Thymus (tissue), 11 donors: ENCODE measurements at regions not wholly inside any gene's neighbourhood (a gene's known extent, or its start where the extent isn't known, plus 50 kb on each side); places are given as distances from the start of the nearest gene placed in this dataset.

Source experiments
- DNase-seq, 9 donors: peaks; one replicate each; pipeline ENCODE4 v3.0.0-alpha.2; 2013; ENCODE audit warnings: low spot score in 9 of 9, low read depth in 6 of 9, missing footprints in 1 of 9
- H3K27ac ChIP-seq, 2 donors: one replicate each; pipeline ENCODE4 v1.5.1; 2013; ENCODE audit warnings: control low read depth in 1 of 2, low read depth in 1 of 2, low read length in 1 of 2, mild to moderate bottlenecking in 1 of 2, moderate library complexity in 1 of 2
- H3K27me3 ChIP-seq, 2 donors: one replicate each; pipeline ENCODE4 v1.5.1; 2013; ENCODE audit warnings: low read length in 1 of 2; ENCODE audit not compliant: control insufficient read depth in 2 of 2, insufficient read depth in 1 of 2
- H3K36me3 ChIP-seq, 2 donors: one replicate each; pipeline ENCODE4 v1.5.1; 2013; ENCODE audit warnings: low read length in 1 of 2, mild to moderate bottlenecking in 1 of 2, moderate library complexity in 1 of 2; ENCODE audit not compliant: control insufficient read depth in 2 of 2, insufficient read depth in 2 of 2
- H3K4me1 ChIP-seq, 2 donors: one replicate each; pipeline ENCODE4 v1.5.1; 2013; ENCODE audit warnings: low read length in 2 of 2; ENCODE audit not compliant: control insufficient read depth in 2 of 2, insufficient read depth in 2 of 2
- H3K4me3 ChIP-seq, 2 donors: one replicate each; pipeline ENCODE4 v1.5.1; 2013; ENCODE audit warnings: low read length in 2 of 2, control low read depth in 1 of 2, mild to moderate bottlenecking in 1 of 2
- H3K9me3 ChIP-seq, 2 donors: one replicate each; pipeline ENCODE4 v1.5.1; 2013; ENCODE audit warnings: low read length in 1 of 2, mild to moderate bottlenecking in 1 of 2; ENCODE audit not compliant: control insufficient read depth in 2 of 2, insufficient read depth in 1 of 2
- WGBS: extraction: QIAGEN DNeasy Blood & Tissue Kit; methylation state at CpG from one replicate; pipeline ENCODE4 v1.1.7; 2013; 5-methylcytosine and 5-hydroxymethylcytosine counted together
- donor health status: healthy.

GRCh38 chr16:63323055-63323454 lies 1286.8 kb upstream of the CDH8 start:
- H3K27me3 ChIP-seq, result no peaks in the 10 kb centered on the region
- 12% methylated on average over 1 of the region's 1 CpG for WGBS
- no peak for DNase-seq
- H3K36me3 ChIP-seq, result no peaks in the 10 kb centered on the region
- H3K4me1 ChIP-seq, result no peaks in the 10 kb centered on the region
- no peaks in the 10 kb centered on the region for H3K9me3 ChIP-seq
- no peak overlapping the region for H3K4me3 ChIP-seq
- no peak overlapping the region for H3K27ac ChIP-seq

- H3K27ac ChIP-seq, result no peak overlapping the region
- H3K27me3 ChIP-seq, result no peaks in the 10 kb centered on the region
- no peak for DNase-seq
- no peaks in the 10 kb centered on the region for H3K4me1 ChIP-seq
- no peaks in the 10 kb centered on the region for H3K9me3 ChIP-seq
- H3K36me3 ChIP-seq, result no peaks in the 10 kb centered on the region
- no peak overlapping the region for H3K4me3 ChIP-seq
- WGBS, result 97% methylated on average over 1 of the region's 1 CpG
These were observed 1279.0 kb upstream of the CDH8 start for GRCh38 chr16:63315229-63315628.

GRCh38 chr16:63312346-63312745 lies 1276.1 kb upstream of the CDH8 start:
- no peak for DNase-seq
- no peaks in the 10 kb centered on the region for H3K36me3 ChIP-seq
- no peak overlapping the region for H3K4me3 ChIP-seq
- no peak overlapping the region for H3K27ac ChIP-seq
- 5% methylated on average over 1 of the region's 1 CpG for WGBS
- no peaks in the 10 kb centered on the region for H3K27me3 ChIP-seq
- H3K9me3 ChIP-seq, result no peaks in the 10 kb centered on the region
- no peaks in the 10 kb centered on the region for H3K4me1 ChIP-seq

- H3K27me3 ChIP-seq, result no peaks in the 10 kb centered on the region
- H3K4me3 ChIP-seq, result no peak overlapping the region
- no peaks in the 10 kb centered on the region for H3K4me1 ChIP-seq
- H3K9me3 ChIP-seq, result no peaks in the 10 kb centered on the region
- no peak for DNase-seq
- H3K27ac ChIP-seq, result no peak overlapping the region
- no peaks in the 10 kb centered on the region for H3K36me3 ChIP-seq
- 77% methylated on average over 3 of the region's 3 CpGs for WGBS
These were observed 1275.1 kb upstream of the CDH8 start for GRCh38 chr16:63311313-63311712.

GRCh38 chr16:63302811-63303210 lies 1266.6 kb upstream of the CDH8 start:
- DNase-seq, result no peak
- Histone ChIP-seq H3K27ac (no peak overlapping the region), H3K27me3 (no peaks in the 10 kb centered on the region), H3K4me1 (no peaks in the 10 kb centered on the region), H3K9me3 (no peaks in the 10 kb centered on the region), H3K36me3 (no peaks in the 10 kb centered on the region), H3K4me3 (no peak overlapping the region)
- WGBS, result 81% methylated on average over 2 of the region's 2 CpGs

- no peak overlapping the region for H3K27ac ChIP-seq
- H3K4me1 ChIP-seq, result no peaks in the 10 kb centered on the region
- H3K36me3 ChIP-seq, result no peaks in the 10 kb centered on the region
- DNase-seq, result no peak
- WGBS, result 89% methylated on average over 1 of the region's 1 CpG
- no peaks in the 10 kb centered on the region for H3K27me3 ChIP-seq
- no peaks in the 10 kb centered on the region for H3K9me3 ChIP-seq
- H3K4me3 ChIP-seq, result no peak overlapping the region
These were observed 1265.1 kb upstream of the CDH8 start for GRCh38 chr16:63301349-63301748.

GRCh38 chr16:63298993-63299392 lies 1262.8 kb upstream of the CDH8 start:
- 93% methylated on average over 1 of the region's 1 CpG for WGBS
- Histone ChIP-seq H3K36me3 (no peaks in the 10 kb centered on the region), H3K4me3 (no peak overlapping the region)

GRCh38 chr16:63292036-63292435 lies 1255.8 kb upstream of the CDH8 start:
- 96% methylated on average over 11 of the region's 11 CpGs for WGBS
- no peaks in the 10 kb centered on the region for H3K36me3 ChIP-seq
- no peak for DNase-seq
- no peaks in the 10 kb centered on the region for H3K9me3 ChIP-seq
- H3K4me1 ChIP-seq, result no peaks in the 10 kb centered on the region
- no peak overlapping the region for H3K4me3 ChIP-seq
- no peaks in the 10 kb centered on the region for H3K27me3 ChIP-seq
- no peak overlapping the region for H3K27ac ChIP-seq

More at GRCh38 chr16:63298993-63299392, 1262.8 kb upstream of the CDH8 start:
- no peaks in the 10 kb centered on the region for H3K4me1 ChIP-seq
- H3K9me3 ChIP-seq, result no peaks in the 10 kb centered on the region
- no peak for DNase-seq
- H3K27ac ChIP-seq, result no peak overlapping the region
- H3K27me3 ChIP-seq, result no peaks in the 10 kb centered on the region

- no peaks in the 10 kb centered on the region for H3K36me3 ChIP-seq
- 53% methylated on average over 16 of the region's 16 CpGs for WGBS
- H3K4me3 ChIP-seq, result no peak overlapping the region
- no peaks in the 10 kb centered on the region for H3K9me3 ChIP-seq
- no peaks in the 10 kb centered on the region for H3K4me1 ChIP-seq
- H3K27ac ChIP-seq, result no peak overlapping the region
- peak in 2 of 9 donors; percentile 3 to 14 for DNase-seq
- H3K27me3 ChIP-seq, result no peaks in the 10 kb centered on the region
These were observed 1253.7 kb upstream of the CDH8 start for GRCh38 chr16:63289834-63290460.

GRCh38 chr16:63287401-63287800 lies 1251.2 kb upstream of the CDH8 start:
- Histone ChIP-seq H3K4me1 (no peaks in the 10 kb centered on the region), H3K27ac (no peak overlapping the region), H3K9me3 (no peaks in the 10 kb centered on the region), H3K27me3 (no peaks in the 10 kb centered on the region), H3K4me3 (no peak overlapping the region), H3K36me3 (no peaks in the 10 kb centered on the region)
- 88% methylated on average over 2 of the region's 2 CpGs for WGBS
- no peak for DNase-seq
